ENCODE measurements at regions not wholly inside any gene's neighbourhood (a gene's known extent, or its start where the extent isn't known, plus 50 kb on each side); places are given as distances from the start of the nearest gene placed in this dataset.

DNA sequence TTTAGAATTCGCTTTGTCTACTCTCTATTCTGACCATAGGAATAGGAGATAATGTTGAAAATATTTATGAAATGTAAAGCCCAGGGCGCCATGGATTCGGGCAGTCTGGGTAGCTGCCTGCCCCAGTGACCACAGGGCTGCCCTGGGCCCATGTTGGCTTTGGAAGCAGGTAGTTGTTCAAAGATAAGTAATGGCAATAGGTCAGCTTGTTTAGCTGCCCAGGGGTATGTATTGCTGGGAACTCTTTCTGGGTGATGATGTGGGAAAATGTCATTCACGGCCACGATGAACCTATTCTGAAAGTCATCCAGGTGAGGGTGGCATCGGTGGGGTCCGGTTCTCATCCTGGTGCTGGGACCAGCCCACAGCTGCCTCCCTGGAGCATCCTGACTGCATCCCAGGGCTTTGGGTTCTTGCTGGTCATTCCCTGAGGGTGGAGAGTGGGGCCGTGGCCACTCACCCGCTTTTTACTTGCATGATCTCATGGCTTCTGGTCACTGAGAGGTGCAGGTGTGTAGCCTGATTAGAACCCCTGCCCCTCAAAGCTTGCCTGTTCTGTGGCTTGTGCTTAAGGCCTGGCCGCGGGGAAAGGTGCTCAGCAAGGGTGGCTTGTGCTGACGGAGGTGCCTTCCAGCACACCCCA lies 102.8 kb downstream of the ERMARD start:
- no peak for DNase-seq

GRCh38 chr6:169853196-169854082 lies 102.0 kb downstream of the ERMARD start:
- no peak for DNase-seq

DNA sequence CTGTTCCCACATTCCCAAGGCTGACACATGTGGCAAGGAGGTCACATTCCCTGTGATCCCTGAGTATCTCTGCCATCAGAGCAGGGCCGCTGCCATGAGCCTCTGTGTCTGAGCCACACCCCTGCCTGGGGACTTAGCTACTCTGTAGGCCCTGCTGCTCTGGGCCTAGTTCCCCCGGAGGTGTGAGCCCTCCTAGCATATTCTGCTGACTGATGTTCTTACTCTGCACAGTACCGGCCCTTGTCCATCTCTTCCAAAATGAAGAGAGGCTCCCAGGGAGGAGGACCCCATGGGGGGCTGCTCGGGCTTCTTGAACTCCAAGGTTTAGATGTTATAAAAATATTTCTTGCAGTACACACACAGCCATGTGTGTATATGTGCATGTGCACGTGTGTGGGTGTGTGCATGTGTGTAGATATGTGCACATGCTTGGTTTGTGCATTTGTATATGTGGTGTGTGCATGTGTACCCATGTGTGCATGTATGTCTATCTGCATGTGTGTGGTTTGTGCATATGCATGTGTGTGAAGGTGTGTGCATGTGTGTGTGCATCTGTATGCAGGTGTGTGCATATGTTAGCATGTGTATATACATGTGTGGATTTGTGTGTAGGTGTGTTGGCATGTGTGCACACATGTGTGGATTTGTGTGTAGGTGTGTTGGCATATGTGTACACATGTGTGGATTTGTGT lies 101.2 kb downstream of the ERMARD start:
- DNase-seq = no peak

DNA sequence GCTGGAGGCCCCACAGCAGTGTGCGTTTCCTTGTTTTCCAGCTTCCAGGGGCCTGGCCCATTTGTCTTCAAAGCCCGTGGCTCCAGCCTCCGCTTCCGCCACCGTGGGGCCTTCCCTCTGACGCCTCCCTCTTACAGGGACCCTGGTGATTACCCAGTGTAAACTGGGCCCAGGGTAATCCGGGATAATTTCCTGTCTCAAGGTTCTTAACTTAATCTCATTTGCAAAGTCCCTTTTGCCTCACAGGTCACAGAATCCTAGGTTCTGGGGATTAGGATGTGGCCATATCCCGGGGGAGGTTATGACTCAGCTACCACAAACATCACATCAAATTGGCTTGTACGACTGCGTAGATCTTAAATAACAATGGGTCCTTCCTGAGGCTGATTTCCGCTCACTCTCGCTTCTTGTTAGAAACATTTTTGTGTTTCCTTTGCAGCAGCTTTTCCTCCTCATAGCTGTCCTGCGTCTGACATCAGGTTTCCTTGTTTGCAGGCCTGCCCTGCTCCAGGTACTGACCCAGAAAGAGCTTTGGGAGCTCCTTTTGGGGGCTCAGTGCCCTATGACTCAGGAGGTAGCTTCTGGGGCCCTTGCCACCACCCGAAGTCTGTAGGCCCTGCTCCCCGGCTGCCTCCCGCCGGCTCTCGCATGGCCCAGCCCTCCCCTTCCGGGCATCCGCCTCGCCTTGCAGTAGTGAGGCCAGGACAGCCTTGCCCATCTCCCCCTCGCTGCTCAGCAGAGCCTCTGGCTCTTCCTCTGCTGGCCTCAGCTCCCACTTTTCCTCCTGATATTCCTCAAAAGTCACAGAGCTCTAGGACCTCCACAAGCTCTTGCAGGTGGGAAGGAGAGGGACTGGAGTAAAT lies 100.5 kb downstream of the ERMARD start:
- DNase-seq = no peak

DNA sequence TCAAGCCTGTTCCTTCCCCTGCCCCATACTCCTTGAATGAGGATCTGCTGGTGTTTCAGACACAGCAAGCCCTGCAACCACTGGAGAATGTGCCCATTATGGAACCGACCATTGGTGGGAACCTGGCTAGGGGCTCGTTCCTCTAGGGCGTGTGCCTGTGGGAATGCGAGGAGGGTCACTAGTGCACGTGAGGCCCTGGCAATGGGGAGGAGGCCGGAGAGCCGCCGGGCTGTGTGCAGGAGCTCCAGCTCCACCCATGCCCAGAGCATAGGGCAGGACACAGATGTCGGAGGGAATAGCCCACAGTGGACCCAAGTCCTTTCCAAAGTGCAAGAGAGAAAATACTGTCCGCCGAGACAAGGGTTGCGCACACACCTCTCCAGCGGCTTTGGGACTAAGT lies 99.3 kb downstream of the ERMARD start:
- no peak for DNase-seq

GRCh38 chr6:169850154-169850553 lies 98.7 kb downstream of the ERMARD start:
- no peak for DNase-seq

DNA sequence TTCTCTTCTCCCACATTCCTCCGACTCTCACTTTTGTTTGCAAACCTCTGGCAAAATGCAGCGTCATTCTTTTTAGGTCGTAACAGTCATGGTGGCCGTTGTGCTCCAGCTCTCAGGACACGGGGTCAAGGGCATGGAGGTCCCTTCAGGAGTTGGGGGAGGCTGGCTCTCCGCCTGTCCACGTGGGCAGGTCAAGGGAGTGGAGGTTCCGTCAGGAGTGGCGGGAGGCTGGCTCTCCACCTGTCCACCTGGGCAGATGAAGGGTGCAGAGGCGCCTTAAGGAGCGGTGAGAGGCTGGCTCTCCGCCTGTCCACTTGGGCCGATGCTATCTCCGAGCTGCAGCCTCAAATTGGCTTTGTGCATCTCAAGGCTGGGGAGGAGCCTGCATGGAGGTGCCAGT lies 98.0 kb downstream of the ERMARD start:
- DNase-seq = no peak

- no peak for DNase-seq
Measured at GRCh38 chr6:169848946-169849345, 97.5 kb downstream of the ERMARD start.

DNA sequence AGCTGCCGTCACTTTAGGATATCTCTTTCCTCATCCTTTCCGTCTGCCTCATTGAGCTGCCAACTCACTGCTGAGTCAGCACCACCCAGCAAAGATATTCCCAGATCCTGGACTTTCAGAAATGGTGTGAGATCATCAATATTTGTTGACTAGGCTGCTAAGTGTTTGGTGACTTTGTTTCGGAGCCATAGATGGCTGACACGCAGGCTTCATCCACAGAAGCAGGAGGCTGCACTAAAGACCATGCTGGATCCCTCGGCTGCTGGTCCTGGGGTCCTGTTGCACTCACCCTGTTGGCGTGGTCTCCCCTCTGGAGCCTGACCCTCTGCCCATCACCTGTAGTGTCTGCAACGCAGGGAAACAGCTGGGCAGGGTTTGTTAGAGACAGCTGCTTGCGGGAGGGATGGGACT lies 96.5 kb downstream of the ERMARD start:
- no peak for DNase-seq

GRCh38 chr6:169847141-169847674 lies 95.8 kb downstream of the ERMARD start:
- DNase-seq = no peak

DNA sequence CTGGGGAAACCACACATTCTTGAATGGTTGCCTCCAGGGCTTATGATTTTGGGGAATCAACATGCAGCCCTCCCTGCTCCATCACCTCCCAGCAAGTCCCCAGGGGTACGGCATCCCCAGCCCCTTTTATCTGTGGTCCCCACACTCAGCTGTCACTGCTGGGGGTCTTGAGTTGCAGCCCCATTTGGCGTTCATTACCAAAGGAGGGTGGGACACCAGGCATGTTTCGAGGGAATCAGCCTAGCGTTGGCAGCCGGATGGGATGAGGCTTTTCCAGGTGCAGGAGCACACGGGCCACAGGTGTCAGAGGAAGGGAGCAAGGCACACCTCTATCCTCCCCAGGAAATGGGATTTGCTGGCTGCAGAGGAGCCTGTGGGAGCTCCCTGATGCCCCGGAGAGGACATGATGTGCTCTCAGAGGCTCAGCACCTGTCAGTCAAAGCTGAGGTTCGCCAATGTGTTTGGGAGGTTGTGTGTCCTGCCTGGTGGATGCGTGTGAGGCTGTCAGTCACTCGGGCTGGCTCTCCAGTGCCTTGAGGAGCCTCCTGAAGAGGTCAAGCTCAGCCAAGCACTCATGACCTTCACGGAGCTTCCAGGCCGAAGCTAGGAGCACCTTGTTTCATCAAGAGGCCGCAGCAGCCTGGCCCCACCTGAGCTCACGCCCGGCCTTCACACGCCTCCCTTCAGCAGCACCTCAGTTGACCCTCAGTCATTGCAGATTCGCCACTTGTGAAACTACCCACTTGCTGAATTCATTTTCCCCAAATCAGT lies 95.0 kb downstream of the ERMARD start:
- no peak for DNase-seq

DNA sequence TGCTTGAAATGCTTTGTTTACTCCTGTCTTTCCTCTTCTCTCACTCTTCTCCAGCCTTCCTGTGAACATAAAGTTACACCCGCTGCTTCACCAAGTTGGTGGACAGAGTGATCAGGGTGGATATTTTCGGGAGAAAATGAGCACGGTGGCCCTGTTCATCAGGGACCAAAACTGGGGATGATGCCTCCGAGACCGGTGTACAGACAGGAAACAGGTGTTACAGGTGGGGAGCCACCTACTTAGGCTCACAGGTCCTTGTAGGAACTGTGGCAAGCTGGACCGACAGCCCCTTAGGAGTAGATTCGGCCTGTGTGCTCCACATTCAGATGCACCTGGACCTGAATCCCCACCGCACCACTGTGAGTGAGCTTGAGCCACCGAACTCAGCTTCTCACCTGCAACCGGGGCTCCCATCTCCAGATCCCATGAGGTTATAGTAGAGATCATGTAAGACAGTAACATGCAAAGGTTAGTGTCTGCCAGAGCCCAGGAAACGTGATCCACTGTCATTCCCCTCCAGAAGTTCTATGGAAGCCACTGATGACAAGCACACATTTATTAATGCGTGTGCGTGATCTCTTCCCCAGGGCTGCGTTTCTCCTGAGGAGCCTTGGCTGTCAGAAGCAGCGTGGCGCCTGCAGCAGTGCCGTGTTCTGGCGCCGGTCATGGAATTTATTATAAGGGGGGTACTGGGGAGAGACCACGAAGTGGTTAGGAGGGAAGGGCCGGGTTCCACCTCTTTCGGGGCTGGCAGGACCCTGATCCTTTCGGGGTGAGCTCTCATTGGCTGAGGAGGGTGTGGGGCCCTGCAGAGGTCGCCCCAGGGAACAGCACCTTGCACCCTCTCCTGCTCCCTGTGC lies 94.2 kb downstream of the ERMARD start:
- DNase-seq = peak; percentile 53

- DNase-seq = no peak
Measured at GRCh38 chr6:169844946-169845345, 93.5 kb downstream of the ERMARD start.

DNA sequence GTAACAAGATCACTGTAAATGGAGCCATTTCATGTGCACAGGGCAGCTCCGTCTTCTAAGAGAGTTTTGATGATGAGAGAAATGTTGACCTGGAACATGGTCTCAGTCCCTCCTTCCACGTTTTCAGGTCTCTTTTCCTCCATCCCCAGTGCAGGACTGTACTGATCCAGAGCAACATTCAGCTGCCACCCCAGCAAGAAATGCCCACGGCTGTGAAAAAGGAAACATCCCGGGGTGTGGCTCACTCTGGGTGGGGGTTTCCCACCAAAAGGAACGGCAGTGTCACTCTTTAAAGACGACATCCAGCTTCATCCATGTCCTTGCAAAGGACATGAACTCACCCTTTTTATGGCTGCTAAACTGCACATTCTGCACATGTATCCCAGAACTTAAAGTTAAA lies 92.6 kb downstream of the ERMARD start:
- DNase-seq = no peak

- DNase-seq = no peak
Measured at GRCh38 chr6:169843110-169843509, 91.7 kb downstream of the ERMARD start.

DNA sequence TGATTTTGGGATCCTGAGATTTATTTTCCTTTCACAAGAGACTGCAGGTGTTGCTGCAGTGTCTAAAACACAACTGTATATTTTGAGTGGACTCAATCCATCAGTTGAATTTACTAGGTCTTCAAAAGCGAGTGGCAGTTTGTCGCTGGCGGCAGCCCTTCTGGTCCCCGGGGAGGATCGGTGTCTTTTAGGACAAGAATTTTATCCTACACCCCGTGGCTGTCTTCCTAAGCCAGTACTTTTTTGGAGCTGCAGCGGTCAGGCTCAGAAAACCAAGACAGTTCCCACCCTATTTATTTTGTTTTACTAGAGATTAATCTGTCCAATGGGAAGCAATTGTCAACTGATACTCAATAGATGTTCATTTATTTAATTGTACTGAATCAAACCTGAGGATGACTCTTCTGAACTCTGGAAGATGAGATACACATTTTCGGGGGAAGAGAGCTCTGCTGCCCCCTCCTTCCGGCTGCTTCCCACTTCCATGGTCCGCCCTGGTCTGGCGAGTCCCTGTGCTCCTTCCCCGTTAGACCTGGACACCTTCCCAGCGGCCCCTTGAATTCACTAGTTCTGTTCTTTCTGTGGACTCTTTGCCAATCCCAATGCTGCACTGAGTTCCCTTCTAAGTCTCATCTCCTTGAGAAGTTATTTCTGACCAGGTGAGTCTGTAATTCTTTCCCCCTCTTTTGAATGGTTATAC lies 90.6 kb downstream of the ERMARD start:
- DNase-seq = no peak

GRCh38 chr6:169841251-169841650 lies 89.8 kb downstream of the ERMARD start:
- DNase-seq = no peak

DNA sequence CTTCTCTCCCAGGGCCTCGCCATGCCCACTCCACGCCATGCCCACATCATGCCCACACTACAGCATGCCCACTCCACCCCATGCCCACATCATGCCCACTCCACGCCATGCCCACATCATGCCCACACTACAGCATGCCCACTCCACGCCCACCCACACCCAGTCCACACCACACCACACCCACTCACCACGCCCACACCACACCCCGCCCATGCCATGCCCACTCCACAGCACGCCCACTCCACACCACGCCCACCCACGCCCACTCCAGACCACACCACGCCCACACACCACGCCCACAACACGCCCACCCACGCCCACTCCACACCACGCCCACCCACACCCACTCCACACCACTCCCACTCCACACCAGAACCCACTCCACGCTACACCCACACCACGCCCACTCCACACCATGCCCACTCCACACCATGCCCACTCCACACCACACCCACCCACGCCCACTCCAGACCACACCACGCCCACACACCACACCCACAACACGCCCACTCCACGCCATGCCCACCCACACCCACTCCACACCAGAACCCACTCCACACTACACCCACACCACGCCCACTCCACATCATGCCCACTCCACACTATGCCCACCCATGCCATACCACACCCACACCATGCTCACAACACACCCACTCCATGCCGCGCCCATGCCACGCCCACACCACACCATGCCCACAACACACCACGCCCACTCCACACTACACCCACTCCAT lies 88.6 kb downstream of the ERMARD start:
- no peak for DNase-seq

DNA sequence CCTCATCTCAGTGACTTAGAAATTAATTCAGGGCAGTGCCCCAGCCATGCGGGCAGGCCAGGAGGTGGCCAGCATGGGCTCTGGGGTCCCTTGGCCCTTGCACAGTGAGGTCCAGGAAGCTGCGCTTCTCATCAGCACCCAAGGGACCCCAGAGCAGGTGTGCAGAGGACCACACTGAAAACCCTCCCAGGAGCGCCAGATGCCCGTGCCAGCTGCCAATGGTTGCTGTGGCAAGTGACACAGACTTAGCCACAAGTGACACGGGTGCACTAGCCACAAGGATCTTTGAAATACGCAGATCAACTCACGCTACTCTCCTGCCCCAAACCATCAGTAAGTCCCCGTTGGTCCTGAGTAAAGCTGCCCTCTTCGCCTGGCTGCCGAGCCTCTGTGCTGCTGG lies 88.1 kb downstream of the ERMARD start:
- DNase-seq = peak; percentile 40

All from NCI-H69 (cell line).